NCI-H2107 treated with DMSO at 0.1 percent for 48 hours (cell line): ENCODE measurements at regions not wholly inside any gene's neighbourhood (a gene's known extent, or its start where the extent isn't known, plus 50 kb on each side); places are given as distances from the start of the nearest gene placed in this dataset.

ENCODE experiments used
- DNase-seq: peaks from one replicate; lab custom pipeline; 2025; ENCODE audit not compliant: unreplicated experiment; lab: John Stamatoyannopoulos, UW

GRCh38 chr2:217749008-217749407, 253.8 kb downstream of the TNS1 start:
- DNase-seq = no peak

- DNase-seq = no peak
These were observed 256.0 kb downstream of the TNS1 start for GRCh38 chr2:217746808-217747207.

- DNase-seq = no peak
These were observed 258.6 kb downstream of the TNS1 start for GRCh38 chr2:217743966-217744761.

GRCh38 chr2:217743407-217743806, 259.4 kb downstream of the TNS1 start:
- DNase-seq = no peak

GRCh38 chr2:217742841-217743240, 260.0 kb downstream of the TNS1 start:
- DNase-seq = no peak

- DNase-seq = no peak
These were observed 260.5 kb downstream of the TNS1 start for GRCh38 chr2:217742276-217742675.

GRCh38 chr2:217741381-217741955, 261.3 kb downstream of the TNS1 start:
- DNase-seq = no peak

- DNase-seq = no peak
These were observed 262.0 kb downstream of the TNS1 start for GRCh38 chr2:217740756-217741155.

GRCh38 chr2:217740178-217740577, 262.6 kb downstream of the TNS1 start:
- no peak for DNase-seq

- no peak for DNase-seq
These were observed 263.1 kb downstream of the TNS1 start for GRCh38 chr2:217739741-217740140.

GRCh38 chr2:217738061-217738460, 264.7 kb downstream of the TNS1 start:
- DNase-seq = no peak

GRCh38 chr2:217736776-217737550, 265.8 kb downstream of the TNS1 start:
- DNase-seq = no peak

- DNase-seq = no peak
These were observed 266.9 kb downstream of the TNS1 start for GRCh38 chr2:217735899-217736298.

- no peak for DNase-seq
These were observed 267.8 kb downstream of the TNS1 start for GRCh38 chr2:217735034-217735433.

GRCh38 chr2:217733461-217733860, 269.3 kb downstream of the TNS1 start:
- DNase-seq = no peak

GRCh38 chr2:217732992-217733391, 269.8 kb downstream of the TNS1 start:
- DNase-seq = no peak

GRCh38 chr2:217731805-217732204, 271.0 kb downstream of the TNS1 start:
- no peak for DNase-seq

GRCh38 chr2:217729421-217730053, 273.3 kb downstream of the TNS1 start:
- DNase-seq = no peak

GRCh38 chr2:217727801-217728200, 275.0 kb downstream of the TNS1 start:
- DNase-seq = no peak

- DNase-seq = no peak
These were observed 277.4 kb downstream of the TNS1 start for GRCh38 chr2:217725409-217725808.

- DNase-seq = no peak
These were observed 278.3 kb downstream of the TNS1 start for GRCh38 chr2:217724471-217724870.

GRCh38 chr2:217723981-217724380, 278.8 kb downstream of the TNS1 start:
- no peak for DNase-seq
